Smooth muscle cell (in vitro differentiated cells): ENCODE measurements at regions not wholly inside any gene's neighbourhood (a gene's known extent, or its start where the extent isn't known, plus 50 kb on each side); places are given as distances from the start of the nearest gene placed in this dataset.

Experiments used
- DNase-seq: peaks from one replicate; lab custom pipeline; 2025; ENCODE audit not compliant: unreplicated experiment; lab: John Stamatoyannopoulos, UW
- H2AFZ ChIP-seq: fragments of 200-600 bp; sonication (generic); 2 replicates; pipeline ENCODE4 v1.6.0; 2016; ENCODE audit warnings: antibody characterized with exemption, low read depth, mild to moderate bottlenecking
- H3F3A ChIP-seq: fragments of 200-600 bp; sonication (generic); 2 replicates; pipeline ENCODE4 v1.6.0; 2017; ENCODE audit warnings: antibody characterized with exemption, low read depth
- H3K27ac ChIP-seq: fragments of 200-600 bp; sonication (generic); 2 replicates; pipeline ENCODE4 v1.5.1; 2016; ENCODE audit warnings: low read depth, mild to moderate bottlenecking
- H3K27me3 ChIP-seq: fragments of 200-600 bp; sonication (generic); 2 replicates; pipeline ENCODE4 v1.6.1; 2016; ENCODE audit warnings: low read depth, mild to moderate bottlenecking
- H3K36me3 ChIP-seq: fragments of 200-600 bp; sonication (generic); 2 replicates; pipeline ENCODE4 v1.5.1; 2016; ENCODE audit warnings: low read depth
- H3K4me1 ChIP-seq: fragments of 200-600 bp; sonication (generic); 2 replicates; pipeline ENCODE4 v1.5.1; 2016; ENCODE audit warnings: low read depth
- H3K4me2 ChIP-seq: fragments of 200-600 bp; sonication (generic); 2 replicates; pipeline ENCODE4 v1.6.0; 2016; ENCODE audit warnings: mild to moderate bottlenecking
- H3K4me3 ChIP-seq: fragments of 200-600 bp; sonication (generic); 2 replicates; pipeline ENCODE4 v1.5.1; 2016; ENCODE audit warnings: mild to moderate bottlenecking
- H3K79me2 ChIP-seq: fragments of 200-600 bp; sonication (generic); 2 replicates; pipeline ENCODE4 v1.6.0; 2016; ENCODE audit warnings: low read depth, mild to moderate bottlenecking
- H3K9ac ChIP-seq: fragments of 200-600 bp; sonication (generic); 2 replicates; pipeline ENCODE4 v1.6.0; 2016; ENCODE audit warnings: low read depth
- H3K9me3 ChIP-seq: fragments of 200-600 bp; sonication (generic); replicated peaks from 2 replicates; pipeline ENCODE4 v1.5.1; 2016; ENCODE audit warnings: low read depth
- H4K20me1 ChIP-seq: fragments of 200-600 bp; sonication (generic); 2 replicates; pipeline ENCODE4 v1.6.0; 2016; ENCODE audit warnings: low read depth
- WGBS: methylation state at CpG from one replicate; pipeline ENCODE4 v1.1.7; 2016; ENCODE audit warnings: low lambda C conversion rate; 5-methylcytosine and 5-hydroxymethylcytosine counted together
- TF ChIP-seq, protein P1 (sequence below): fragments of 200-600 bp; sonication (generic); IDR thresholded peaks from 2 replicates; pipeline ENCODE4 v1.5.1; 2017; ENCODE audit warnings: borderline replicate concordance, mild to moderate bottlenecking, antibody characterized with exemption; ENCODE audit not compliant: insufficient read depth, poor library complexity, severe bottlenecking

DNA sequence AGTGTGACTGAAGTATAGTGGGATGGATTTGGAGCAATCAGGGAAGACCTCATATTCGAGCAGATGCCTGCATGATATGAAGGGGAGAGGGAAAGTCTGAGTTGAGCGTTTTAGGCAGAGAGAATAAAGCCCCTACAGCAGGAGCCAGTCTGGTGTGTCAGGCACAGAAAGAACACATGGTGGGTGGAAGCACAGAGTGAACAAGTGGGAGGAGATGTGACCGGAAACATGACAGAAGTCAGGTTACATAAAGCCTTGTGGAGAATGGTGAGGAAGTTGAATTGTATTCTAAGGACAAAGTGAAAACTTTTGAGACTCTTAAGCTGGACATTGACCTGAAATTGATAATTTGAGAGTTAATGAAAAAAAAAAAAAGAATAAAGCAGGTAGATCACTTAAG lies 541.0 kb downstream of the PLOD2 start:
- no peaks in the 10 kb centered on the region for H3K36me3 ChIP-seq
- 87% methylated on average over 3 of the region's 3 CpGs for WGBS

DNA sequence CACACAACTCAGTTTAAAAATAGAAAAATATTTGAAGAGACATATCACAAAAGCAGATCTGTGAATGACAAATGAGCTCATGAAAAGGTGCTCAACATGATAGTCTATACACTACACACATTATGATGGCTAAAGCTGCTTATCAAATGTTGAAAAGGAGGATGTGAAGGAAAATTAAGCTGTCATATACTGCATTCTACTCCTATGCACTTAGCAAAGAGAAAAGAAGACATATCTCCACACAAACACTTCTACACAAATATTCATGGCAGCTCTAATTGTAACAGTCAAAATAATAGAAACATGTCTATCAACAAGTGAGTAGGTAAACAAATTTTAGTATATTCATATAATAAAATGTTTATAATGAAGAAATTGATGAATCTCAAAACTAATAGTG lies 540.5 kb downstream of the PLOD2 start:
- DNase-seq = no peak
- H3K4me2 ChIP-seq = no peak overlapping the region
- no peaks in the 10 kb centered on the region for H3K36me3 ChIP-seq
- H3K9me3 ChIP-seq = no peaks in the 10 kb centered on the region
- H3K4me1 ChIP-seq = no peaks in the 10 kb centered on the region
- no peak overlapping the region for H2AFZ ChIP-seq
- no peak overlapping the region for H3K27ac ChIP-seq
- TF ChIP-seq, protein P1, sequence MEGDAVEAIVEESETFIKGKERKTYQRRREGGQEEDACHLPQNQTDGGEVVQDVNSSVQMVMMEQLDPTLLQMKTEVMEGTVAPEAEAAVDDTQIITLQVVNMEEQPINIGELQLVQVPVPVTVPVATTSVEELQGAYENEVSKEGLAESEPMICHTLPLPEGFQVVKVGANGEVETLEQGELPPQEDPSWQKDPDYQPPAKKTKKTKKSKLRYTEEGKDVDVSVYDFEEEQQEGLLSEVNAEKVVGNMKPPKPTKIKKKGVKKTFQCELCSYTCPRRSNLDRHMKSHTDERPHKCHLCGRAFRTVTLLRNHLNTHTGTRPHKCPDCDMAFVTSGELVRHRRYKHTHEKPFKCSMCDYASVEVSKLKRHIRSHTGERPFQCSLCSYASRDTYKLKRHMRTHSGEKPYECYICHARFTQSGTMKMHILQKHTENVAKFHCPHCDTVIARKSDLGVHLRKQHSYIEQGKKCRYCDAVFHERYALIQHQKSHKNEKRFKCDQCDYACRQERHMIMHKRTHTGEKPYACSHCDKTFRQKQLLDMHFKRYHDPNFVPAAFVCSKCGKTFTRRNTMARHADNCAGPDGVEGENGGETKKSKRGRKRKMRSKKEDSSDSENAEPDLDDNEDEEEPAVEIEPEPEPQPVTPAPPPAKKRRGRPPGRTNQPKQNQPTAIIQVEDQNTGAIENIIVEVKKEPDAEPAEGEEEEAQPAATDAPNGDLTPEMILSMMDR = no peak
- no peak overlapping the region for H3K9ac ChIP-seq
- no peaks in the 10 kb centered on the region for H3K79me2 ChIP-seq
- no peaks in the 10 kb centered on the region for H4K20me1 ChIP-seq
- no peaks in the 10 kb centered on the region for H3F3A ChIP-seq
- no peak overlapping the region for H3K4me3 ChIP-seq
- no peaks in the 10 kb centered on the region for H3K27me3 ChIP-seq

More for the DNA sequence above, 541.0 kb downstream of the PLOD2 start:
- no peak overlapping the region for H3K27ac ChIP-seq
- no peaks in the 10 kb centered on the region for H3K79me2 ChIP-seq
- no peaks in the 10 kb centered on the region for H3F3A ChIP-seq
- no peaks in the 10 kb centered on the region for H3K4me1 ChIP-seq
- no peak overlapping the region for H3K9ac ChIP-seq
- H3K9me3 ChIP-seq = no peaks in the 10 kb centered on the region
- H3K4me3 ChIP-seq = no peak overlapping the region
- H2AFZ ChIP-seq = no peak overlapping the region
- H3K4me2 ChIP-seq = no peak overlapping the region
- TF ChIP-seq, protein P1 = no peak
- DNase-seq = no peak
- no peaks in the 10 kb centered on the region for H4K20me1 ChIP-seq
- no peaks in the 10 kb centered on the region for H3K27me3 ChIP-seq

DNA sequence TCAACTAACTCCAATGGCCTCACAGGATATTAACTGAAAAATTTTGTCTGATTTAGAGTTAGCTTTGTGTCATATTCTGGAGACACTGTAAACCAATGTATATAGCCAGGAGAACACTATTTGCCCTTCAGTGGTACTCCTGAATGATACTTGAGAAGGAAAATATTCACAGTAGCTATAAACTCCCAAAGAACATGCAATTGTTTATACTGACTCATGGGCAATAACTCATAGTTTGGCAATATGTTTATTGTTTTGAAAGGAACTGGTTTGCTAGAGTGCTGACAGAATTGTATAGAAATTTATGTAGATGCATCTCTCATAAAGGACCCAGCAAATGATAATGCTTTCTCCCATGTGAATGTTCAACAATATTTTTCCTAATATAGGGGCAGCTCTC lies 537.6 kb downstream of the PLOD2 start:
- Histone ChIP-seq H3K4me3 (no peak overlapping the region), H3K36me3 (no peaks in the 10 kb centered on the region), H2AFZ (no peak overlapping the region), H3K27ac (no peak overlapping the region), H3F3A (no peaks in the 10 kb centered on the region), H3K27me3 (no peaks in the 10 kb centered on the region), H4K20me1 (no peaks in the 10 kb centered on the region), H3K9ac (no peak overlapping the region), H3K9me3 (no peaks in the 10 kb centered on the region), H3K4me1 (no peaks in the 10 kb centered on the region), H3K79me2 (no peaks in the 10 kb centered on the region), H3K4me2 (no peak overlapping the region)
- TF ChIP-seq, protein P1 = no peak
- DNase-seq = no peak

DNA sequence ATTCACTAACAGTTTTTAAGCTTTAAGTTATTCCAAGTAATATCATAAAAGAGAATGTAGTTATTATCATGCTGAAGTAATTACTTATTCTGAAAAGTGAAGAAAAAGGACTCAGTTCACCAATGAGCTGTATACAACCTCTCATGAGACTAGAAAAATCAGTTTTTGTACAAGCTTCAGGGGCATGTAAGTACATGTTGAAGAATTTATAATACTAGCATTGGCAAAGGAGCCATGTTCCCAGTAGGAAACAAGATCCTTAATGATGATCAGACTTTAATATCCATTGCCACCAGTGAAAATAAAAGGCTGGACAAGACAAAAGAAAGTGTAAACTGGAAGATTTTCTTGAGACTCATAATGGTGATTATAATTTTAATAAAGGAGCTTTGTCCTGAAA lies 532.8 kb downstream of the PLOD2 start:
- no peak overlapping the region for H3K9ac ChIP-seq
- H3K4me2 ChIP-seq = no peak overlapping the region
- no peak overlapping the region for H2AFZ ChIP-seq
- H4K20me1 ChIP-seq = no peaks in the 10 kb centered on the region
- peaks cover 10% of the 10 kb centered on the region for H3K36me3 ChIP-seq
- H3K27ac ChIP-seq = no peak overlapping the region
- H3K4me3 ChIP-seq = no peak overlapping the region
- H3K79me2 ChIP-seq = no peaks in the 10 kb centered on the region
- TF ChIP-seq, protein P1 = no peak
- DNase-seq = no peak
- H3K9me3 ChIP-seq = peaks cover 4% of the 10 kb centered on the region
- H3F3A ChIP-seq = no peaks in the 10 kb centered on the region
- no peaks in the 10 kb centered on the region for H3K27me3 ChIP-seq
- H3K4me1 ChIP-seq = no peaks in the 10 kb centered on the region
